IPS-NIHi11 (cell line): ENCODE measurements at regions not wholly inside any gene's neighbourhood (a gene's known extent, or its start where the extent isn't known, plus 50 kb on each side); places are given as distances from the start of the nearest gene placed in this dataset.

ENCODE experiments used
- DNase-seq: peaks from one replicate; pipeline ENCODE4 v3.0.0; 2012; ENCODE audit warnings: mixed read lengths, low spot score

DNA sequence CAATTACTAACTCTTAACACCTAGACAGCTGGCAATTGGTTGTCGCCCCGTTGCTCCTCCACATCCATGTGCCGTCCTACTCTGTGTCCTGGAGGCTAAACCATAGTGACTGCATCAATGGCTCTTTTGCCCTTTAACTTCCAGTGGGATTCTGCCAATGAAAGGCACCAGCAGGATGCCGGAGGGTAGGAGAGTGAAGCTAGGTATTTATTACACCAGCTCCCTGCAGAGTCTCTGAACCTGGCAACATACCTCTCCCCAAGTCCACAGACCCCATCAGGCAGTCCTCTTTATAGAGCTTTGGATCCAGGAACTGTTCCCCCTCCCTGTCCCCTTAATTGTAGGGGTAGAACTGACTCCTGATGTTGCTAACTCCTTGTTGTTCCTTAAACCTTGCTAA lies 426.8 kb downstream of the HNRNPD start:
- no peak for DNase-seq

DNA sequence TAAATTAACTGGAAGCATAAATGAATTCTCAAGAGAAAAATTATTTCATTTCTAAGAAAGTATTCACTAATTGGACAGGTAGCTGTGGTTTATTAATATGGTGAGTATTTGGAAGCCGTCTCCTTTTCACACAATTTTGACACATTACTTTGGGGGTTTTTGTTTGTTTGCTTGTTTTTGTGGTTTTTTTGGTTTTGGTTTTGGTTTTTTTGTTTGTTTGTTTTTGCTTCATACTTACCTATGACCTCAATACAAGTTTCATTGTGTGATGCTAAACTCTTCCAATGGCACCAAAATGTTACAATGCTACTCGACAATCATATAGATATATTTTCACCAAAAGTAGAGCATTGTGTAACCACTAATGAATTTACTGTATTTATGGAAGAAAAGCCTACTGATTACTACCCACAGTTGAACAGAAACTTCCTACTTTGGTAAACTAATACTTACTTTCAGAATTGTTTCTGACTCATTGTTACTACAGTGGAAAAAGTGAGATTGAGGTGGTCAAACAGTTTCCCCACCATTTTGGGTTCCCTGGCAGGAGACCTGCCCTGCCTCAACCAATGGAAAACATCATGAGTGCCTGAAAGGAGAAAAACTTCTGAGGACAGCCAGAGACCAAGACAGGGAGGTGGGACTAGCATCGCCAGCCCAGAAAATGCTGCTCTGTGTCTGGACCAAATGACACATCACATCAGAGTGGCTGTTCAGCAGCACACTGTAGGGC lies 443.1 kb downstream of the HNRNPD start:
- no peak for DNase-seq

DNA sequence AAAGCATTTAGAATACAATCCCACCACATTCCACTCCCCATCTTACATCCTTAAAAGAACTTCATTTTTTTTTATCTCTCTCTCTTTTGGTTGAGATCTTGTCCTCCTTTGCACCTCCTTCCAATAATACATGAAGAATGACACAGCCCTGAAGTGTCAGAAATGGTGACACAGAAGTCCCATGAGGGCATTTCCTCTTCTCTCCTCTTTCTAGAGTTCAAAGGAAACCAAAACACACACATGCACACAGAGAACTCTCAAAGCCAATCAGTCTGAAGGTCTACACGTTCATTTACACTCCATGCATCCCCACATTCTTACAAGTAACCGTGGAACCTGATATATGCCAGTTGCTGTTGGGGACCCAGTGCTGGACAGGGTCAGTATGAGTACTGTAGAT lies 450.7 kb downstream of the HNRNPD start:
- no peak for DNase-seq

GRCh38 chr4:81922313-81922712 lies 450.6 kb upstream of the RASGEF1B start:
- DNase-seq: no peak

- DNase-seq: no peak
Observed at GRCh38 chr4:81921751-81922159, 450.0 kb upstream of the RASGEF1B start.

GRCh38 chr4:81919810-81920209 lies 448.1 kb upstream of the RASGEF1B start:
- DNase-seq: no peak

- peak; percentile 62 for DNase-seq
Observed at GRCh38 chr4:81919223-81919622, 447.5 kb upstream of the RASGEF1B start.

GRCh38 chr4:81915430-81915829 lies 443.7 kb upstream of the RASGEF1B start:
- DNase-seq: no peak

DNA sequence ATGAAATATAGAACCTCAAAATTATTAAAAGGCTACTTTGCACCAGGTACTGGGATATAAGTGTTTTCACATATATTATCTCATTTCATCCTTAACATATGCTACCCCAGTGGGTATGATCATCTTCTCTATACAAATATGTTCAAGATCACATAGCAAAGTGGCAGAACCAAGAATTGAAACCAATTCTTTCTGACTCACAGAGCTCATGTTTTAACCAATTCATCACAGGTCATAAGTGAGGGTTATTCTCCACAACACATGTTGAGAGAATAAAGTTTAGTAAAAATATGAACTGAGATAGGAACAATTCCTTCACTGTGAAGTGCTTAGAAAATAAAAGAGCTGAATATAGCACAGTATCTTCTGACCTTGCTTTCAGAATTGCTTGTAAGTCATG lies 442.9 kb upstream of the RASGEF1B start:
- no peak for DNase-seq

DNA sequence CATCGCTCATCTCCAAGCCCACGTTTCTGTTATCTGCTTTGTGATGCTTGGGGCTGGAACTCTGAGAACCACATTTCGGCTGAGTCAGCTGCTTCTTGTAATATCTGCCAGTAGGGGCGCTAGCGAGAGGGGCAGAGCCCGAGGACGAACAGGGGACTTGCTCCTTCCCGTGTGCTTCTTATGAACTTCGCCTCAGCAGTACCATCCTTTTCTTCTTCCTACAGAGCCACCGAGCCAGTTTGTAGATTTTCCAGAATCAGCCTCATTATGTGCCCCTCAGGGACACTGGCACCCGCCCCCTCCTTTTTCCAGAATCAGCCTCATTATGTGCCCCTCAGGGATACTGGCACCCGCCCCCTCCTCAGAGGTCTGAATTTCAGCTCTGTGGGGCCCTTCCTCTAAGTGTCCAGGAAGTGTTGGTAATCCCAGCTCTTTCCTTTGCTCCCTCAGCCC lies 441.7 kb upstream of the RASGEF1B start:
- peak; percentile 94 for DNase-seq

DNA sequence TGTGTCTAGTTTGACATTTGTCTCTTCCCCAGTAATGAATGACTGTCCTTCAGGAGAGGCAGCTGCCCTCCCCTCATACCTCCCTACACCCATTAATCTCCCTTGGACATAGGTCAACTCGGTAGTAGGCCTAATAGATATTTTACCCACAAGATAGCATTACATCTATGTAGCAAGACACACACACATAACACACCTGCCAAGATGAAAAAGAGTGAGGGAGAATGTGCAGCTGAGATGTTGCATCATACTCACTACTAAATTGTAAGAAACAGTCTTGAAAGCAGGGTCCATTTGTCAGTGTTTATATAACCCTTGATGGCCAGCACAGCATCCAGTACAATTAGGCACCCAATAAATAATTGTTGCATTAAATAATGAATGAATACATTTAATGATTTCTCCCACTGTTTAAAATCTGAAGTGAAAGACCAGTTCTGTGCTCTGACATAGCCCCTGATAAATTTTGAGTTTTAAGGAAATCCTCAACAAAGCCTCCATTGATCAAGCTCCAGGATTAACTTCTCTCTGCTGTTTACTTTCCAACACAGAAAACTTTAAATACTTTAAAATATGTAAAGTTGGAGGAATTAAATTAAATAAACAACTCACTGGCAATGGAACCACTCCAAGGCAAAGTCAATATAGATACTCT lies 440.8 kb upstream of the RASGEF1B start:
- no peak for DNase-seq

GRCh38 chr4:81906905-81907304 lies 435.2 kb upstream of the RASGEF1B start:
- DNase-seq: no peak

DNA sequence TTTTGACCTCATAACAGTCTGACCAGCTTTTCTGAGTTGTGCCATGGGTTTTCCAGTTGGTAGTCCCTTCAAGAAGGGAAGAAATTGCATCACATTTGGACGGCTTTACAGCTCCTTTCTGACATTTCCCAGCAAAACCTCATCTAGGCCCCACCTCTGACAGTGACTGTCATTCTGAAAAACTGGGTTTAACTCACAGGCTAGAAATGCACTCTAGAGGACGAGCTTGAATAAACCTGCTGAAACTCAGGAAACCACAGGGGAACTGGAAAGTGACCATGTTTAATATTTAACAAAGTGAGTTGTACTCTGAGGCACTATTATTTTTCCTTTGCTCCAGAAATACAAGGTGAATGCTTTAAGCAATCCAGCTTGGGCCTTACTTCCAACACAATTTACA lies 434.3 kb upstream of the RASGEF1B start:
- no peak for DNase-seq

DNA sequence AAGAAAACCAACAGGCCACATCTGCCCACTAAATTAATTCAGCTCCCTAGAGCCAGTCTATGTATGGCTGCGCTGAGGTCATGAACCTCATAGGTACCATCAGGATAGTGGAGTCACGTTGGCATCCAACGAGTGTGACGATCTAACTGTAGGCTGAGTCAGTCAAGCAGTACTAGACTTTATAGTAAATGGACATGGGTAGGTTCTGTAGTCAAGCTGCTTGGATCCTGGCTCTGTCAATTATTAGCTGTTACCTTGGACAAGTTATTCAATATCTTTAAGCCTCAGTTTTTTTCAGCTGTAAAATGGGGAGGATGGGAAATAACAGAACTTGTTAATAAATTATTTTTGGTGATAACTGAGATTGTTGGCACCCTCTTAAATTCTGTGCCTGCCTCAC lies 432.4 kb upstream of the RASGEF1B start:
- DNase-seq: no peak

- DNase-seq: no peak
Observed at GRCh38 chr4:81903212-81903611, 431.5 kb upstream of the RASGEF1B start.

DNA sequence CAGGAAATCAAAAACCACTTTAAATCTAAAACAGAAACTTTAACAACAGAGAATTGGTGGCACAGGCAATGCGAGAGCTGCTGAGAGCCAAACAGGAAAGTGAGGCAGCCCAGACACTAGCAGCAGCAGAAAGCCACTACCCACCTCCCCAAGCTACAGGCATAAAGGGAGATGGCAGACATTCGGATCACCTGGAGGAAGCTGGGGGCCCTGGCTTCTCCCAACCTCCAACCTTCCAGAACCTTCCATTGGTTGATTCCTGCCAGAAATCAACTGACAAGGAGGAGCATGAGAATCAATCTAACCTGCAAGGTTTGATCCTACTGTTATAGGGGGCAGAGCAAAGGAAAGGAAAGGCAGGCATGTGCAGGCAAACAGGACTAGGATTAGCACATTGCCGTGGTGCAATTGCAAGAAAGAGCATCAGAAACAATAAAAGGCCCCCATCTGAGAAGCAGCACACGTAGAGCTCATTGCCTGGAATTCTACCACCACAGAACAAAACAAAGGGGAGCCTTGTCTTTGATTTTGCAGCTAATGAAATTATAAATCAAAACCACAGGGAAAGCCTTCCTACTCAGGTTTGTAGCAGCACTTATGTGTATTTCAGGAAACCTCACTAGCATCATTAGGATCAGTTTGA lies 427.3 kb upstream of the RASGEF1B start:
- DNase-seq: no peak

DNA sequence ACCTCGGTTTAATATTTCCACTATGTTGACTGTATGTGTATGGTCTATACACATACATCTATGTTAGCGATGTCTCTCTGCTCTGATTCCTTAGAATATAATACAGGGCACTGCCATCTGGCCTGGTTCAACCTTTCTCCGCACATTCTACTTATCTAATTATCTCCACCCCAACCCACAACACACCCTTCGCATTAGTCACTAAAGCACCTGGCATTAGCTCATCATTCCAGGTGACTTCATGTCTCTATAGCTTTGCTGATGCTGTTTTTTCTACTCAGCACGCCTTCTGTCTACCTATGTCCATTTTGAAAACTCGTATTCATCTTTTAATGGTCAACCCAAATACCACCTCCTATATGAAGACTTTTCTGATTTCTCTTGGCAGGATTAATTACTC lies 425.2 kb upstream of the RASGEF1B start:
- DNase-seq: no peak

- DNase-seq: no peak
Observed at GRCh38 chr4:81891005-81891996, 419.6 kb upstream of the RASGEF1B start.

GRCh38 chr4:81884986-81885385 lies 413.3 kb upstream of the RASGEF1B start:
- no peak for DNase-seq

GRCh38 chr4:81883530-81884450 lies 412.1 kb upstream of the RASGEF1B start:
- DNase-seq: no peak

DNA sequence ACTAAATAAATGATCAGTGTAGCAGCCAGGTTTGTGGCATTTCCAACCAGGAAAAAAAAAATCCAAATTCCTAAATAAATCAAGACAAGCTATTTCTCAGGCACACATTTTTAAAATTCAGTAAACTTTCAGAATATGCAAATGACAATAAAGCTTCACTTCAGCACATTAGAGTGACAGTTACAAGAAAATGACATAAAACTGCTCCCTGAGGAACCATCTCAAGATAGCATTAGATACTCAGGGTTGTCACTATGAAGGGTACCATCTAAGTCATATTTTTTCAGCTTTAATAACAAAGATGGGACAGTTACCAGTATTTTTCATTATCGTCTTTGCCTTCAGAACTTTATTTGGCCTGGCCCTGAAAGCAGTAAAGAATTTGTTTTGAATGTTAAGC lies 411.3 kb upstream of the RASGEF1B start:
- DNase-seq: no peak
